ENCODE measurements at regions not wholly inside any gene's neighbourhood (a gene's known extent, or its start where the extent isn't known, plus 50 kb on each side); places are given as distances from the start of the nearest gene placed in this dataset.

- no peak for DNase-seq (ENCODE audit: extremely low spot score)
- no peak for TF ChIP-seq EP300 (IDR thresholded peaks at IDR 0.05)
- TF ChIP-seq, protein P1, sequence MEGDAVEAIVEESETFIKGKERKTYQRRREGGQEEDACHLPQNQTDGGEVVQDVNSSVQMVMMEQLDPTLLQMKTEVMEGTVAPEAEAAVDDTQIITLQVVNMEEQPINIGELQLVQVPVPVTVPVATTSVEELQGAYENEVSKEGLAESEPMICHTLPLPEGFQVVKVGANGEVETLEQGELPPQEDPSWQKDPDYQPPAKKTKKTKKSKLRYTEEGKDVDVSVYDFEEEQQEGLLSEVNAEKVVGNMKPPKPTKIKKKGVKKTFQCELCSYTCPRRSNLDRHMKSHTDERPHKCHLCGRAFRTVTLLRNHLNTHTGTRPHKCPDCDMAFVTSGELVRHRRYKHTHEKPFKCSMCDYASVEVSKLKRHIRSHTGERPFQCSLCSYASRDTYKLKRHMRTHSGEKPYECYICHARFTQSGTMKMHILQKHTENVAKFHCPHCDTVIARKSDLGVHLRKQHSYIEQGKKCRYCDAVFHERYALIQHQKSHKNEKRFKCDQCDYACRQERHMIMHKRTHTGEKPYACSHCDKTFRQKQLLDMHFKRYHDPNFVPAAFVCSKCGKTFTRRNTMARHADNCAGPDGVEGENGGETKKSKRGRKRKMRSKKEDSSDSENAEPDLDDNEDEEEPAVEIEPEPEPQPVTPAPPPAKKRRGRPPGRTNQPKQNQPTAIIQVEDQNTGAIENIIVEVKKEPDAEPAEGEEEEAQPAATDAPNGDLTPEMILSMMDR (IDR thresholded peaks at IDR 0.05), result no peak
- TF ChIP-seq POLR2AphosphoS5 (IDR thresholded peaks at IDR 0.05), result no peak
- Histone ChIP-seq H3K4me1 (peaks cover 0 to 12% (median 4%) of the 10 kb centered on the region in 4 donors), H3K9me3 (no peaks in the 10 kb centered on the region), H3K27ac (replicated peaks in 1 of 4) (no peak overlapping the region), H3K36me3 (no peaks in the 10 kb centered on the region), H3K27me3 (no peaks in the 10 kb centered on the region), H3K4me3 (no peak overlapping the region)
- intact Hi-C loops (cut with DNase I), result no loop called here
- WGBS, result 100% methylated on average over 1 of the region's 1 CpG
These were observed 118.2 kb upstream of the SLC44A1 start for GRCh38 chr9:105126226-105126625.

DNA sequence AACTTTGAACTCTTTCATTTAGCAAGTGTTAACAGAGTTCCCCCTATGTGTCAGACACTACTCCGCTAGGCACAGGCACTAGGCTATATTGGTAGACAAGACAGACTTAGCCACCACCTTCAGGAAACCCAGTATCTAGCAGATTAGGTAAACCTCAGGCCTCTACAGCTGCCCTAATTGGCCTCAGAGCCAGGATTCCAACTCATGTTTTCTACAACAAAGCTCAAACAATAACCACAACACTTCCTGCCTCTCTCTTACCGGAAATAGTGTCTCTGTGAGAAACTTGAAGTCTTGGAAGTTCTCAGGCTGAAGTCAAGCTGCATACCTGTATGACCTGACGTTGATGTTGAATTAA is 116.6 kb upstream of the SLC44A1 start:
- H3K27me3 ChIP-seq, result no peaks in the 10 kb centered on the region
- H3K9me3 ChIP-seq, result no peaks in the 10 kb centered on the region
- TF ChIP-seq POLR2AphosphoS5 (IDR thresholded peaks at IDR 0.05) (no peak), EP300 (IDR thresholded peaks at IDR 0.05) (no peak), POLR2A (IDR thresholded peaks at IDR 0.05; ENCODE audit: low read depth) (no peak)
- TF ChIP-seq, protein P1 (IDR thresholded peaks at IDR 0.05), result no peak
- H3K27ac ChIP-seq (replicated peaks in 1 of 4), result no peak overlapping the region
- 74% methylated on average over 3 of the region's 3 CpGs for WGBS
- no peaks in the 10 kb centered on the region for H3K36me3 ChIP-seq
- H3K4me1 ChIP-seq, result peaks cover 0 to 12% (median 4%) of the 10 kb centered on the region in 4 donors
- no peak for DNase-seq (ENCODE audit: extremely low spot score)
- intact Hi-C loops (cut with DNase I), result no loop called here
- H3K4me3 ChIP-seq, result no peak overlapping the region

DNA sequence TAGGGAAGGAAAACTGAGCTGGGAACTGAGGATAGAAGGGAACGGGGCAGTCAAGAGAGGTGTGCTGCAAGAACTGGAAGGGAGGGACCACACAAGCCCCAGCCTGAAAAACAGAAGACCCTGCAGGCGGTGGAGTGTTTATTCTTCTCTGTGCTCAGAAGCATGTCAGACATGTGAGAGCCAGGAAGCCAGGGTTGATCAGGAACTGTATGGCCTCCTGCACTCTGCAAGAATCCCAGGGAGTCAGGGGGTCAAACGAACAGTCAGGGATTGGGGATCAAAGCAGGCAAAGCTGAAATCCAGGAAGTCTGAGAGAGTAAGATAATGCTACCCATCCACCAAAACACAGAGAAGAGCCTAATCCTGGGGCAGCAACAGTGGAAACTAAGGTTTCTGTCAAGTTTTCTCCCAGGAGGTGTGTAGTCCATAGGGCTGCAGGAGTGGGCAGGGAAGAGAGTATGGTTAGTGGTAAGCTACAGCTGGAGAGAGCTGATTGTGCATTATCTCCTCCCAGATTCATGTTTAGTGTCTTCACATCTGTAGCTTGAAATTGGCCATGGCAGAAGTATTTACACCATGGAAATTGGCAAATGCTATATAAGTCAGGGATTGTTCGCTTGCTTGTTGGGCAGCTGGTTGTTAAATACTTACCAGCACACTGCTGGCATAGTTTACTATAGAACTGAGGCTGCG is 115.4 kb upstream of the SLC44A1 start:
- peaks cover 0 to 12% (median 4%) of the 10 kb centered on the region in 4 donors for H3K4me1 ChIP-seq
- TF ChIP-seq POLR2AphosphoS5 (IDR thresholded peaks at IDR 0.05) (no peak), POLR2A (IDR thresholded peaks at IDR 0.05; ENCODE audit: low read depth) (no peak), EP300 (IDR thresholded peaks at IDR 0.05) (no peak)
- TF ChIP-seq, protein P1 (IDR thresholded peaks at IDR 0.05), result no peak
- 86% methylated on average over 5 of the region's 5 CpGs for WGBS
- no peaks in the 10 kb centered on the region for H3K9me3 ChIP-seq
- intact Hi-C loops (cut with DNase I), result no loop called here
- H3K27me3 ChIP-seq, result no peaks in the 10 kb centered on the region
- H3K4me3 ChIP-seq, result no peak overlapping the region
- H3K36me3 ChIP-seq, result no peaks in the 10 kb centered on the region
- DNase-seq (ENCODE audit: extremely low spot score), result no peak
- H3K27ac ChIP-seq (replicated peaks in 1 of 4), result no peak overlapping the region

GRCh38 chr9:105129731-105130130 is 114.7 kb upstream of the SLC44A1 start:
- Histone ChIP-seq H3K4me1 (peaks cover 0 to 12% (median 4%) of the 10 kb centered on the region in 4 donors), H3K9me3 (no peaks in the 10 kb centered on the region), H3K4me3 (no peak overlapping the region), H3K36me3 (no peaks in the 10 kb centered on the region), H3K27me3 (no peaks in the 10 kb centered on the region), H3K27ac (replicated peaks in 1 of 4) (no peak overlapping the region)
- DNase-seq (ENCODE audit: extremely low spot score), result no peak
- intact Hi-C loops (cut with DNase I), result no loop called here
- 91% methylated on average over 1 of the region's 1 CpG for WGBS
- no peak for TF ChIP-seq POLR2A (IDR thresholded peaks at IDR 0.05; ENCODE audit: low read depth)
- TF ChIP-seq POLR2AphosphoS5 (IDR thresholded peaks at IDR 0.05), result no peak
- TF ChIP-seq, protein P1 (IDR thresholded peaks at IDR 0.05), result no peak
- no peak for TF ChIP-seq EP300 (IDR thresholded peaks at IDR 0.05)

- Histone ChIP-seq H3K9me3 (no peaks in the 10 kb centered on the region), H3K36me3 (no peaks in the 10 kb centered on the region), H3K4me3 (no peak overlapping the region), H3K27ac (replicated peaks in 1 of 4) (no peak overlapping the region), H3K4me1 (peaks cover 0 to 11% (median 4%) of the 10 kb centered on the region in 4 donors), H3K27me3 (no peaks in the 10 kb centered on the region)
- intact Hi-C loops (cut with DNase I), result no loop called here
- no peak for DNase-seq (ENCODE audit: extremely low spot score)
- no peak for TF ChIP-seq POLR2A (IDR thresholded peaks at IDR 0.05; ENCODE audit: low read depth)
- WGBS, result 91% methylated on average over 3 of the region's 3 CpGs
These were observed 112.5 kb upstream of the SLC44A1 start for GRCh38 chr9:105131981-105132380.

Data from esophagus muscularis mucosa (tissue), 4 donors.